HUES48 (cell line): ENCODE measurements at regions not wholly inside any gene's neighbourhood (a gene's known extent, or its start where the extent isn't known, plus 50 kb on each side); places are given as distances from the start of the nearest gene placed in this dataset.
"Not testable (repeated sequence)": the region's sequence is repeated elsewhere in the genome, so short reads cannot be mapped to it uniquely, and the experiment has no call there.

Source experiments
- H3K27ac ChIP-seq: one replicate; pipeline ENCODE4 v1.7.0; 2013; ENCODE audit warnings: low read depth, low read length, inconsistent platforms
- H3K27me3 ChIP-seq: 2 replicates; pipeline ENCODE4 v1.6.1; 2013; ENCODE audit warnings: mild to moderate bottlenecking, low read length; ENCODE audit not compliant: control insufficient read depth, insufficient read depth
- H3K36me3 ChIP-seq: 2 replicates; pipeline ENCODE4 v1.6.1; 2013; ENCODE audit warnings: low read length; ENCODE audit not compliant: control insufficient read depth, insufficient read depth
- H3K4me1 ChIP-seq: 2 replicates; pipeline ENCODE4 v1.6.1; 2013; ENCODE audit warnings: mild to moderate bottlenecking, low read length; ENCODE audit not compliant: control insufficient read depth, insufficient read depth
- H3K4me3 ChIP-seq: 2 replicates; pipeline ENCODE4 v1.5.1; 2013; ENCODE audit warnings: mild to moderate bottlenecking, low read depth, low read length
- H3K9ac ChIP-seq: 2 replicates; pipeline ENCODE4 v1.6.1; 2013; ENCODE audit warnings: mild to moderate bottlenecking, low read depth, low read length, moderate library complexity
- H3K9me3 ChIP-seq: 2 replicates; pipeline ENCODE4 v1.6.1; 2013; ENCODE audit warnings: low read length; ENCODE audit not compliant: control insufficient read depth, insufficient read depth

- no peaks in the 10 kb centered on the region for H3K4me1 ChIP-seq
- H3K9me3 ChIP-seq = 0 out of 2 replicates have a peak, but pooled peaks cover 4% of the 10 kb centered on the region
- no peak overlapping the region for H3K9ac ChIP-seq
- no peak overlapping the region for H3K27ac ChIP-seq
- H3K4me3 ChIP-seq = no peak overlapping the region
- H3K27me3 ChIP-seq = no peaks in the 10 kb centered on the region
- no peaks in the 10 kb centered on the region for H3K36me3 ChIP-seq
These were observed 153.2 kb upstream of the MYT1L start for GRCh38 chr2:2484301-2484700.

- Histone ChIP-seq H3K9ac (no peak overlapping the region), H3K36me3 (no peaks in the 10 kb centered on the region), H3K27ac (no peak overlapping the region), H3K4me1 (no peaks in the 10 kb centered on the region), H3K4me3 (no peak overlapping the region), H3K9me3 (0 out of 2 replicates have a peak, but pooled peaks cover 4% of the 10 kb centered on the region), H3K27me3 (no peaks in the 10 kb centered on the region)
These were observed 151.8 kb upstream of the MYT1L start for GRCh38 chr2:2482851-2483250.

GRCh38 chr2:2472881-2473280 lies 141.8 kb upstream of the MYT1L start:
- Histone ChIP-seq H3K9ac (no peak overlapping the region), H3K9me3 (no peaks in the 10 kb centered on the region), H3K4me1 (no peaks in the 10 kb centered on the region), H3K27ac (no peak overlapping the region), H3K4me3 (no peak overlapping the region), H3K27me3 (no peaks in the 10 kb centered on the region), H3K36me3 (no peaks in the 10 kb centered on the region)

GRCh38 chr2:2472044-2472443 lies 141.0 kb upstream of the MYT1L start:
- no peaks in the 10 kb centered on the region for H3K9me3 ChIP-seq
- H3K36me3 ChIP-seq = no peaks in the 10 kb centered on the region
- H3K9ac ChIP-seq = no peak overlapping the region
- H3K27ac ChIP-seq = no peak overlapping the region
- no peaks in the 10 kb centered on the region for H3K4me1 ChIP-seq
- H3K4me3 ChIP-seq = no peak overlapping the region
- no peaks in the 10 kb centered on the region for H3K27me3 ChIP-seq

- no peak overlapping the region for H3K27ac ChIP-seq
- no peaks in the 10 kb centered on the region for H3K4me1 ChIP-seq
- no peak overlapping the region for H3K9ac ChIP-seq
- H3K36me3 ChIP-seq = no peaks in the 10 kb centered on the region
- no peaks in the 10 kb centered on the region for H3K27me3 ChIP-seq
- H3K4me3 ChIP-seq = no peak overlapping the region
- no peaks in the 10 kb centered on the region for H3K9me3 ChIP-seq
These were observed 135.5 kb upstream of the MYT1L start for GRCh38 chr2:2466534-2466933.

GRCh38 chr2:2464643-2465042 lies 133.6 kb upstream of the MYT1L start:
- no peak overlapping the region for H3K27ac ChIP-seq
- H3K9ac ChIP-seq = no peak overlapping the region
- H3K9me3 ChIP-seq = no peaks in the 10 kb centered on the region
- H3K27me3 ChIP-seq = no peaks in the 10 kb centered on the region
- peaks cover 6% of the 10 kb centered on the region; the same call in 1 of the 2 replicates for H3K4me1 ChIP-seq
- no peaks in the 10 kb centered on the region for H3K36me3 ChIP-seq
- no peak overlapping the region for H3K4me3 ChIP-seq

GRCh38 chr2:2464094-2464493 lies 133.0 kb upstream of the MYT1L start:
- Histone ChIP-seq H3K36me3 (no peaks in the 10 kb centered on the region), H3K4me1 (peaks cover 6% of the 10 kb centered on the region; the same call in 1 of the 2 replicates), H3K4me3 (no peak overlapping the region), H3K27me3 (no peaks in the 10 kb centered on the region), H3K9me3 (no peaks in the 10 kb centered on the region), H3K27ac (no peak overlapping the region), H3K9ac (no peak overlapping the region)

- H3K36me3 ChIP-seq = no peaks in the 10 kb centered on the region
- no peaks in the 10 kb centered on the region for H3K27me3 ChIP-seq
- peaks cover 6% of the 10 kb centered on the region; the same call in 1 of the 2 replicates for H3K4me1 ChIP-seq
- H3K9me3 ChIP-seq = no peaks in the 10 kb centered on the region
- H3K4me3 ChIP-seq = no peak overlapping the region
- no peak overlapping the region for H3K27ac ChIP-seq
- H3K9ac ChIP-seq = no peak overlapping the region
These were observed 125.6 kb upstream of the MYT1L start for GRCh38 chr2:2456721-2457120.

GRCh38 chr2:2455151-2455550 lies 124.1 kb upstream of the MYT1L start:
- H3K27me3 ChIP-seq = no peaks in the 10 kb centered on the region
- no peaks in the 10 kb centered on the region for H3K36me3 ChIP-seq
- H3K9me3 ChIP-seq = no peaks in the 10 kb centered on the region
- no peak overlapping the region for H3K4me3 ChIP-seq
- no peak overlapping the region for H3K27ac ChIP-seq
- no peak overlapping the region for H3K9ac ChIP-seq
- H3K4me1 ChIP-seq = no peaks in the 10 kb centered on the region

- Histone ChIP-seq H3K36me3 (no peaks in the 10 kb centered on the region), H3K4me1 (no peaks in the 10 kb centered on the region), H3K9ac (no peak overlapping the region), H3K4me3 (no peak overlapping the region), H3K9me3 (no peaks in the 10 kb centered on the region), H3K27me3 (no peaks in the 10 kb centered on the region), H3K27ac (no peak overlapping the region)
These were observed 121.9 kb upstream of the MYT1L start for GRCh38 chr2:2452961-2453360.

GRCh38 chr2:2451275-2451674 lies 120.2 kb upstream of the MYT1L start:
- H3K27me3 ChIP-seq, H3K36me3 ChIP-seq, H3K4me3 ChIP-seq, H3K27ac ChIP-seq, H3K9me3 ChIP-seq, H3K4me1 ChIP-seq, H3K9ac ChIP-seq: not testable (repeated sequence)

- no peaks in the 10 kb centered on the region for H3K9me3 ChIP-seq
- H3K27ac ChIP-seq = no peak overlapping the region
- no peak overlapping the region for H3K4me3 ChIP-seq
- H3K4me1 ChIP-seq = no peaks in the 10 kb centered on the region
- no peaks in the 10 kb centered on the region for H3K36me3 ChIP-seq
- no peak overlapping the region for H3K9ac ChIP-seq
- H3K27me3 ChIP-seq = no peaks in the 10 kb centered on the region
These were observed 117.1 kb upstream of the MYT1L start for GRCh38 chr2:2448178-2448577.
